DOHH2 (cell line): ENCODE measurements at regions not wholly inside any gene's neighbourhood (a gene's known extent, or its start where the extent isn't known, plus 50 kb on each side); places are given as distances from the start of the nearest gene placed in this dataset.

Source experiments
- H3F3A ChIP-seq: fragments of 200-600 bp; sonication (generic), shearing (Covaris generic); 2 replicates; pipeline ENCODE4 v1.6.0; 2016; ENCODE audit warnings: antibody characterized with exemption, mild to moderate bottlenecking; ENCODE audit not compliant: control insufficient read depth, insufficient read depth
- H3K27ac ChIP-seq: fragments of 200-600 bp; sonication (generic); 2 replicates; pipeline ENCODE4 v1.5.1; 2014; ENCODE audit warnings: low read depth, mild to moderate bottlenecking, low read length, moderate library complexity
- H3K27me3 ChIP-seq: fragments of 200-600 bp; sonication (generic); 2 replicates; pipeline ENCODE4 v1.6.1; 2014; ENCODE audit warnings: mild to moderate bottlenecking, low read length, mixed read lengths; ENCODE audit not compliant: control insufficient read depth
- H3K36me3 ChIP-seq: fragments of 200-600 bp; sonication (generic); 2 replicates; pipeline ENCODE4 v1.6.1; 2014; ENCODE audit warnings: mild to moderate bottlenecking, low read length, moderate library complexity, mixed read lengths; ENCODE audit not compliant: control insufficient read depth
- H3K4me1 ChIP-seq: fragments of 200-600 bp; sonication (generic); 2 replicates; pipeline ENCODE4 v1.6.1; 2014; ENCODE audit warnings: mild to moderate bottlenecking, low read length, mixed read lengths; ENCODE audit not compliant: control insufficient read depth
- H3K4me2 ChIP-seq: fragments of 200-600 bp; sonication (generic); 2 replicates; pipeline ENCODE4 v1.6.0; 2014; ENCODE audit warnings: mild to moderate bottlenecking, low read length, moderate library complexity
- H3K4me3 ChIP-seq: fragments of 200-600 bp; sonication (generic); 2 replicates; pipeline ENCODE4 v1.5.1; 2014; ENCODE audit warnings: mild to moderate bottlenecking, low read length, mixed read lengths
- H3K79me2 ChIP-seq: fragments of 200-600 bp; sonication (generic); 2 replicates; pipeline ENCODE4 v1.6.1; 2014; ENCODE audit warnings: mild to moderate bottlenecking, low read length, mixed read lengths; ENCODE audit not compliant: control insufficient read depth
- H3K9me2 ChIP-seq: fragments of 200-600 bp; sonication (generic); replicated peaks from 2 replicates; pipeline ENCODE4 v1.6.1; 2014; ENCODE audit warnings: mild to moderate bottlenecking, low read length, mixed read lengths; ENCODE audit not compliant: control insufficient read depth
- H3K9me3 ChIP-seq: fragments of 200-600 bp; sonication (generic); 2 replicates; pipeline ENCODE4 v1.6.1; 2014; ENCODE audit warnings: antibody characterized with exemption, low read length, mixed read lengths; ENCODE audit not compliant: control insufficient read depth, insufficient read depth
- H4K20me1 ChIP-seq: fragments of 200-600 bp; sonication (generic); 2 replicates; pipeline ENCODE4 v1.6.0; 2014; ENCODE audit warnings: low read depth, mild to moderate bottlenecking, antibody characterized with exemption, low read length, moderate library complexity; ENCODE audit not compliant: control insufficient read depth, insufficient read depth
- CTCF ChIP-seq: fragments of 200-600 bp; sonication (generic); IDR thresholded peaks from one replicate; pipeline ENCODE4 v1.5.1; 2014; ENCODE audit warnings: antibody characterized with exemption, mild to moderate bottlenecking, low read depth, low read length; ENCODE audit not compliant: poor library complexity, severe bottlenecking
- EZH2phosphoT487 ChIP-seq: fragments of 200-600 bp; sonication (generic); IDR thresholded peaks from 2 replicates; pipeline ENCODE4 v1.6.1; 2017; ENCODE audit warnings: borderline replicate concordance, mild to moderate bottlenecking, antibody characterized with exemption, low read length, moderate library complexity, mixed read lengths

- H3K4me1 ChIP-seq = peaks cover 58% of the 10 kb centered on the region
- H3K4me3 ChIP-seq = no peak overlapping the region
- H4K20me1 ChIP-seq = no peaks in the 10 kb centered on the region
- no peak overlapping the region for H3K4me2 ChIP-seq
- H3K79me2 ChIP-seq = peaks cover 11% of the 10 kb centered on the region
- no peak overlapping the region for H3K27ac ChIP-seq
- no peaks in the 10 kb centered on the region for H3K9me3 ChIP-seq
- TF ChIP-seq EZH2phosphoT487 = no peak
- no peak for TF ChIP-seq CTCF
- 0 out of 2 replicates have a peak, but pooled peaks cover 3% of the 10 kb centered on the region for H3F3A ChIP-seq
- H3K36me3 ChIP-seq = peaks cover 23% of the 10 kb centered on the region
- no peaks in the 10 kb centered on the region for H3K9me2 ChIP-seq
- no peaks in the 10 kb centered on the region for H3K27me3 ChIP-seq
Observed at GRCh38 chr6:106739387-106739786, 110.0 kb downstream of the QRSL1 start.

GRCh38 chr6:106736502-106736901, 107.1 kb downstream of the QRSL1 start:
- H3K27ac ChIP-seq = no peak overlapping the region
- H3F3A ChIP-seq = peaks cover 8% of the 10 kb centered on the region; the same call in 1 of the 2 replicates
- H3K9me2 ChIP-seq = no peaks in the 10 kb centered on the region
- H3K27me3 ChIP-seq = no peaks in the 10 kb centered on the region
- H3K36me3 ChIP-seq = peaks cover 21% of the 10 kb centered on the region
- H3K79me2 ChIP-seq = peaks cover 35% of the 10 kb centered on the region
- no peaks in the 10 kb centered on the region for H4K20me1 ChIP-seq
- H3K4me3 ChIP-seq = no peak overlapping the region
- H3K4me2 ChIP-seq = peak overlapping the region; percentile 70
- TF ChIP-seq CTCF = no peak
- no peak for TF ChIP-seq EZH2phosphoT487
- no peaks in the 10 kb centered on the region for H3K9me3 ChIP-seq
- H3K4me1 ChIP-seq = peaks cover 71% of the 10 kb centered on the region

- Histone ChIP-seq H3K27me3 (no peaks in the 10 kb centered on the region), H4K20me1 (no peaks in the 10 kb centered on the region), H3K27ac (peak overlapping the region; percentile 73), H3K4me3 (peak overlapping the region; percentile 56), H3K79me2 (peaks cover 42% of the 10 kb centered on the region), H3K9me3 (no peaks in the 10 kb centered on the region), H3K4me1 (peaks cover 78% of the 10 kb centered on the region), H3K4me2 (peak overlapping the region; percentile 70), H3K36me3 (peaks cover 21% of the 10 kb centered on the region), H3F3A (peaks cover 8% of the 10 kb centered on the region; the same call in 1 of the 2 replicates), H3K9me2 (no peaks in the 10 kb centered on the region)
- TF ChIP-seq CTCF (no peak), EZH2phosphoT487 (no peak)
Observed at GRCh38 chr6:106735828-106736227, 106.5 kb downstream of the QRSL1 start.
